Mammary epithelial cell (primary cell): ENCODE measurements at regions not wholly inside any gene's neighbourhood (a gene's known extent, or its start where the extent isn't known, plus 50 kb on each side); places are given as distances from the start of the nearest gene placed in this dataset.
"Not testable (repeated sequence)": the region's sequence is repeated elsewhere in the genome, so short reads cannot be mapped to it uniquely, and the experiment has no call there.

Experiments
- CTCF ChIP-seq, 2 donors: IDR thresholded peaks in 1 of 2; conservative IDR thresholded peaks in 1 of 2; 2 replicates each; pipeline ENCODE4 v1.5.1; 2011 to 2012; ENCODE audit warnings: inconsistent platforms in 2 of 2, low read length in 2 of 2, mild to moderate bottlenecking in 2 of 2, control low read depth in 1 of 2, low read depth in 1 of 2; ENCODE audit not compliant: insufficient read depth in 1 of 2; ENCODE audit errors: extremely low read depth in 1 of 2
- EZH2 ChIP-seq: IDR thresholded peaks from 2 replicates; pipeline ENCODE4 v1.6.1; 2012; ENCODE audit warnings: low read length, inconsistent platforms, borderline replicate concordance

DNA sequence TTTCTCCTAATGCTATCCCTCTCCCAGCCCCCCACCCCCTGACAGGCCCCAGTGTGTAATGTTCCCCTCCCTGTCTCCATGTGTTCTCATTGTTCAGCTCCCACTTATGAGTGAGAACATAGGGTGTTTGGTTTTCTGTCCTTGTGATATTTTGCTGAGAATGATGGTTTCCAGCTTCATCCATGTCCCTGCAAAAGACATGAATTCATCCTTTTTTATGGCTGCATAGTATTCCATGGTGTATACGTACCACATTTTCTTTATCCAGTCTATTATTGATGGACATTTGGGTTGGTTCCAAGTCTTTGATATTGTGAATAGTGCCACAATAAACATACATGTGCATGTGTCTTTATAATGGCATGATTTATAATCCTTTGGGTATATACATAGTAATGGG lies 704.2 kb downstream of the PLCL1 start:
- TF ChIP-seq CTCF (conservative IDR thresholded peaks at IDR 0.05 in 1 of 2, IDR thresholded peaks at IDR 0.05 in 1 of 2; ENCODE audit: extremely low read depth in 1 of 2, insufficient read depth in 1 of 2, low read depth in 1 of 2, low read length in 2 of 2); EZH2: not testable (repeated sequence)
